Neural cell (in vitro differentiated cells): ENCODE measurements at regions not wholly inside any gene's neighbourhood (a gene's known extent, or its start where the extent isn't known, plus 50 kb on each side); places are given as distances from the start of the nearest gene placed in this dataset.

Experiments used
- EZH2 ChIP-seq: fragments of 200-600, 300-800 bp; shearing (Covaris generic), sonication (generic); IDR thresholded peaks from 2 replicates; pipeline ENCODE4 v1.6.1; 2014; ENCODE audit warnings: antibody characterized with exemption, low read length, borderline replicate concordance, mild to moderate bottlenecking; ENCODE audit not compliant: insufficient read depth, poor library complexity, severe bottlenecking
- POLR2AphosphoS5 ChIP-seq: IDR thresholded peaks from 2 replicates; pipeline ENCODE4 v1.6.1; 2012
- TAF1 ChIP-seq: IDR thresholded peaks from 2 replicates; pipeline ENCODE4 v1.6.1; 2012; ENCODE audit warnings: low read depth

DNA sequence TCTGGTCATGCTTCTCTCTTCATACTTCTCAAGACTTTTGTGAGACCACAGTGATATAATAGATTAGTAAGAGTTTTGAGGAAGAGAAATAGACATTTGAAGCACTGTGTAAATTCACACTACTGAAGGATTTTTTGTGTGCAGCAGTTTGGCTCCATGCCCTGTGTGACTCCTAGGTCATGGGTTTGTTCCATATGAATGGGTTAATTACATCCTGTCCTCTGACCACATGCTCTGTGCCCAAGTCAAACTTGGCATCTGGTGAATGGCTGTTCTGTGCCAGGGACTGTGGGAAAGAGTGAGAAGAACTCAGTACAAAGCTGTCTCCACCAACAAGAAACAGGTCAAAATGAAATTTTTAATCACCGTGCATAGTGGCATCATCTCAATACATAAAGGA, 304.0 kb downstream of the LNPK start:
- TF ChIP-seq EZH2 (no peak), POLR2AphosphoS5 (no peak), TAF1 (no peak)
